IPS-NIHi7 (cell line): ENCODE measurements at regions not wholly inside any gene's neighbourhood (a gene's known extent, or its start where the extent isn't known, plus 50 kb on each side); places are given as distances from the start of the nearest gene placed in this dataset.
"Not testable (repeated sequence)": the region's sequence is repeated elsewhere in the genome, so short reads cannot be mapped to it uniquely, and the experiment has no call there.

ENCODE experiments used
- DNase-seq: peaks from one replicate; pipeline ENCODE4 v3.0.0; 2012; ENCODE audit warnings: mixed read lengths; ENCODE audit errors: extremely low spot score

- DNase-seq = no peak
These were observed 71.1 kb downstream of the TRAM1L1 start for GRCh38 chr4:117014236-117014635.

GRCh38 chr4:117010671-117011070 is 74.7 kb downstream of the TRAM1L1 start:
- no peak for DNase-seq

- peak; percentile 6 for DNase-seq
These were observed 84.3 kb downstream of the TRAM1L1 start for GRCh38 chr4:117001077-117001476.

GRCh38 chr4:116982656-116983055 is 102.7 kb downstream of the TRAM1L1 start:
- DNase-seq = no peak

- not testable (repeated sequence) for DNase-seq
These were observed 104.9 kb downstream of the TRAM1L1 start for GRCh38 chr4:116980436-116980835.

GRCh38 chr4:116959045-116959444 is 126.3 kb downstream of the TRAM1L1 start:
- no peak for DNase-seq

GRCh38 chr4:116953947-116954346 is 131.4 kb downstream of the TRAM1L1 start:
- DNase-seq = no peak

- no peak for DNase-seq
These were observed 132.7 kb downstream of the TRAM1L1 start for GRCh38 chr4:116952530-116953136.

- no peak for DNase-seq
These were observed 135.5 kb downstream of the TRAM1L1 start for GRCh38 chr4:116949856-116950255.

- DNase-seq = no peak
These were observed 143.1 kb downstream of the TRAM1L1 start for GRCh38 chr4:116942315-116942714.

GRCh38 chr4:116930329-116930728 is 155.0 kb downstream of the TRAM1L1 start:
- DNase-seq = no peak

- peak; percentile 8 for DNase-seq
These were observed 158.6 kb downstream of the TRAM1L1 start for GRCh38 chr4:116926631-116927295.

- DNase-seq = peak; percentile 52
These were observed 159.4 kb downstream of the TRAM1L1 start for GRCh38 chr4:116925900-116926457.

- no peak for DNase-seq
These were observed 162.0 kb downstream of the TRAM1L1 start for GRCh38 chr4:116923389-116923788.

GRCh38 chr4:116913451-116913850 is 171.9 kb downstream of the TRAM1L1 start:
- DNase-seq = no peak

GRCh38 chr4:116906758-116907157 is 178.6 kb downstream of the TRAM1L1 start:
- DNase-seq = no peak

- no peak for DNase-seq
These were observed 185.8 kb downstream of the TRAM1L1 start for GRCh38 chr4:116899561-116899960.

GRCh38 chr4:116885579-116885978 is 199.8 kb downstream of the TRAM1L1 start:
- no peak for DNase-seq

GRCh38 chr4:116882503-116882902 is 202.9 kb downstream of the TRAM1L1 start:
- no peak for DNase-seq

- DNase-seq = no peak
These were observed 204.3 kb downstream of the TRAM1L1 start for GRCh38 chr4:116881077-116881476.

GRCh38 chr4:116880625-116881024 is 204.8 kb downstream of the TRAM1L1 start:
- no peak for DNase-seq

- DNase-seq = no peak
These were observed 207.1 kb downstream of the TRAM1L1 start for GRCh38 chr4:116878280-116878679.

GRCh38 chr4:116877069-116877468 is 208.3 kb downstream of the TRAM1L1 start:
- no peak for DNase-seq
